Right lobe of liver (tissue), 4 donors: ENCODE measurements at regions not wholly inside any gene's neighbourhood (a gene's known extent, or its start where the extent isn't known, plus 50 kb on each side); places are given as distances from the start of the nearest gene placed in this dataset.

Experiments
- POLR2A ChIP-seq: fragments of 450-650 bp; IDR thresholded peaks from one replicate; pipeline ENCODE4 v1.6.1; 2017; ENCODE audit warnings: antibody characterized with exemption, mild to moderate bottlenecking
- TF ChIP-seq, protein P1 (sequence below), 4 donors: fragments of 200-600 bp in 3 of 4; fragments of 450-650 bp in 1 of 4; IDR thresholded peaks; one replicate each; pipeline versions ENCODE4 v1.5.1 to v1.8.0; 2016 to 2022; ENCODE audit warnings: antibody characterized with exemption in 4 of 4, mild to moderate bottlenecking in 2 of 4
- donor health status: DM: no; HTN: no; CAD: no.
- donor health status: DM: no; HTN: no; CAD: no.
- donor health status: DM: no; HTN: yes; CAD: no.

DNA sequence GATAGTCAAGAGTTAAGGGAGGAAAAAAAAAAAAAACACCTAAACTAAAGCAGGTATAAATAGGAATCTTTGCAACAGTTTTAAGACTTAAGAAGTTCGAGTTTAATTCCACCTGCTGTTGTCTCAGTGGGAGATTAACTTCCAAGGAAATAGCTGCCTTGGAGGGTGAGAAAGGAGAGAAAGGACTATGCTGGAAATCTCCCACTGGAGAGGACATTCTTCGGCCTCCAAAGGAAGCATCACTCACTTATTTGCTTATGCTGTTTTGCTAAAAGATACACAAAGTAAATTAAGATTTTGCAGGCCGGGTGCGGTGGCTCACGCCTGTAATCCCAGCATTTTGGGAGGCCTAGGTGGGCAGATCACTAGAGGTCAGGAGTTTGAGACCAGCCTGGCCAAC is 317.9 kb upstream of the MPDZ start:
- TF ChIP-seq, protein P1, sequence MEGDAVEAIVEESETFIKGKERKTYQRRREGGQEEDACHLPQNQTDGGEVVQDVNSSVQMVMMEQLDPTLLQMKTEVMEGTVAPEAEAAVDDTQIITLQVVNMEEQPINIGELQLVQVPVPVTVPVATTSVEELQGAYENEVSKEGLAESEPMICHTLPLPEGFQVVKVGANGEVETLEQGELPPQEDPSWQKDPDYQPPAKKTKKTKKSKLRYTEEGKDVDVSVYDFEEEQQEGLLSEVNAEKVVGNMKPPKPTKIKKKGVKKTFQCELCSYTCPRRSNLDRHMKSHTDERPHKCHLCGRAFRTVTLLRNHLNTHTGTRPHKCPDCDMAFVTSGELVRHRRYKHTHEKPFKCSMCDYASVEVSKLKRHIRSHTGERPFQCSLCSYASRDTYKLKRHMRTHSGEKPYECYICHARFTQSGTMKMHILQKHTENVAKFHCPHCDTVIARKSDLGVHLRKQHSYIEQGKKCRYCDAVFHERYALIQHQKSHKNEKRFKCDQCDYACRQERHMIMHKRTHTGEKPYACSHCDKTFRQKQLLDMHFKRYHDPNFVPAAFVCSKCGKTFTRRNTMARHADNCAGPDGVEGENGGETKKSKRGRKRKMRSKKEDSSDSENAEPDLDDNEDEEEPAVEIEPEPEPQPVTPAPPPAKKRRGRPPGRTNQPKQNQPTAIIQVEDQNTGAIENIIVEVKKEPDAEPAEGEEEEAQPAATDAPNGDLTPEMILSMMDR (IDR thresholded peaks at IDR 0.05) = no peak
- no peak for TF ChIP-seq POLR2A
